CD14-positive monocyte (primary cell): ENCODE measurements at regions not wholly inside any gene's neighbourhood (a gene's known extent, or its start where the extent isn't known, plus 50 kb on each side); places are given as distances from the start of the nearest gene placed in this dataset.

Source experiments
- DNase-seq, 3 donors: peaks; one replicate each; pipeline ENCODE4 v3.0.0-alpha.2; 2011 to 2022
- H2AFZ ChIP-seq: 2 replicates; pipeline ENCODE4 v1.6.0; 2012; ENCODE audit warnings: mild to moderate bottlenecking, low read depth, low read length, inconsistent platforms; ENCODE audit not compliant: insufficient read depth, poor library complexity, severe bottlenecking
- H3K27ac ChIP-seq, 2 donors: 1 replicate in 1 of 2; 2 replicates in 1 of 2; pipeline ENCODE4 v1.5.1; 2012 to 2013; ENCODE audit warnings: low read length in 2 of 2, control low read depth in 1 of 2, inconsistent platforms in 1 of 2, low read depth in 1 of 2, mild to moderate bottlenecking in 1 of 2
- H3K27me3 ChIP-seq, 2 donors: one replicate each; pipeline versions ENCODE4 v1.6.0 to v1.6.1; 2011 to 2013; ENCODE audit warnings: low read length in 2 of 2; ENCODE audit not compliant: control insufficient read depth in 2 of 2, insufficient read depth in 2 of 2
- H3K36me3 ChIP-seq, 2 donors: replicated peaks in 1 of 2; 1 replicate in 1 of 2; 2 replicates in 1 of 2; pipeline versions ENCODE4 v1.5.1 to v1.6.1; 2012 to 2013; ENCODE audit warnings: low read length in 2 of 2, control low read depth in 1 of 2, inconsistent platforms in 1 of 2, mild to moderate bottlenecking in 1 of 2; ENCODE audit not compliant: insufficient read depth in 2 of 2, control insufficient read depth in 1 of 2
- H3K4me1 ChIP-seq, 2 donors: 1 replicate in 1 of 2; 2 replicates in 1 of 2; pipeline versions ENCODE4 v1.5.1 to v1.6.1; 2012 to 2013; ENCODE audit warnings: low read length in 2 of 2, control low read depth in 1 of 2, inconsistent platforms in 1 of 2, mild to moderate bottlenecking in 1 of 2, moderate library complexity in 1 of 2; ENCODE audit not compliant: insufficient read depth in 2 of 2, control insufficient read depth in 1 of 2
- H3K4me2 ChIP-seq: replicated peaks from 2 replicates; pipeline ENCODE3; 2012; ENCODE audit warnings: low read length, moderate library complexity, mild to moderate bottlenecking; ENCODE audit not compliant: poor library complexity, severe bottlenecking; ENCODE audit errors: extremely low read depth
- H3K4me3 ChIP-seq, 3 experiments: fragments of 200-600 bp in 1 of 3; sonication (generic) in 1 of 3; replicated peaks in 1 of 3; 1 replicate in 2 of 3; 2 replicates in 1 of 3; pipeline ENCODE4 v1.5.1; 2011 to 2013; ENCODE audit warnings: low read length in 3 of 3, mild to moderate bottlenecking in 3 of 3, control low read depth in 2 of 3, low read depth in 2 of 3, inconsistent platforms in 1 of 3, moderate library complexity in 1 of 3
- H3K79me2 ChIP-seq: 2 replicates; pipeline ENCODE4 v1.6.0; 2012; ENCODE audit warnings: mild to moderate bottlenecking, control low read depth, inconsistent platforms, low read length, moderate library complexity; ENCODE audit not compliant: insufficient read depth
- H3K9ac ChIP-seq: 2 replicates; pipeline ENCODE4 v1.6.0; 2017; ENCODE audit warnings: low read length, mild to moderate bottlenecking; ENCODE audit not compliant: insufficient read depth, poor library complexity, severe bottlenecking
- H3K9me3 ChIP-seq, 2 donors: replicated peaks in 1 of 2; 1 replicate in 1 of 2; 2 replicates in 1 of 2; pipeline versions ENCODE4 v1.5.1 to v1.6.1; 2012 to 2013; ENCODE audit warnings: low read length in 2 of 2, control low read depth in 1 of 2; ENCODE audit not compliant: control insufficient read depth in 1 of 2, insufficient read depth in 1 of 2
- H4K20me1 ChIP-seq: 2 replicates; pipeline ENCODE4 v1.6.0; 2012; ENCODE audit warnings: mild to moderate bottlenecking, low read length, control low read depth, moderate library complexity; ENCODE audit not compliant: insufficient read depth
- H3K27ac Mint-ChIP-seq, 7 donors: one replicate each; pipeline ENCODE4 v1.8.0; 2020; ENCODE audit warnings: mild to moderate bottlenecking in 7 of 7, mixed read lengths in 7 of 7, moderate library complexity in 6 of 7, inconsistent platforms in 2 of 7
- H3K27me3 Mint-ChIP-seq, 3 donors: one replicate each; pipeline ENCODE4 v1.8.0; 2021 to 2022; ENCODE audit warnings: low read depth in 3 of 3, mild to moderate bottlenecking in 3 of 3, mixed read lengths in 3 of 3, moderate library complexity in 3 of 3, inconsistent platforms in 1 of 3
- H3K36me3 Mint-ChIP-seq, 2 donors: one replicate each; pipeline ENCODE4 v1.8.0; 2020; ENCODE audit warnings: mixed read lengths in 2 of 2, inconsistent platforms in 1 of 2, mild to moderate bottlenecking in 1 of 2
- H3K4me1 Mint-ChIP-seq: one replicate; pipeline ENCODE4 v1.8.0; 2020; ENCODE audit warnings: mild to moderate bottlenecking, mixed read lengths
- H3K4me3 Mint-ChIP-seq, 2 donors: one replicate each; pipeline ENCODE4 v1.8.0; 2020; ENCODE audit warnings: mild to moderate bottlenecking in 2 of 2, mixed read lengths in 2 of 2, moderate library complexity in 1 of 2
- H3K9me3 Mint-ChIP-seq, 7 donors: one replicate each; pipeline ENCODE4 v1.8.0; 2020 to 2022; ENCODE audit warnings: mixed read lengths in 7 of 7, mild to moderate bottlenecking in 6 of 7, moderate library complexity in 6 of 7, inconsistent platforms in 2 of 7
- WGBS: methylation state at CpG from one replicate; pipeline ENCODE4 v1.1.5; 2013; ENCODE audit warnings: missing lambda C conversion rate; ENCODE audit not compliant: insufficient coverage; 5-methylcytosine and 5-hydroxymethylcytosine counted together
- intact Hi-C, 2 donors: fragments of 100-400 bp; cut with micrococcal nuclease; formaldehyde crosslinking; loops; one replicate each; pipeline versions ENCODE4 v1.15.0 to v1.15.1; 2023
- TF ChIP-seq, protein P1 (sequence below): fragments of 200-600 bp; IDR thresholded peaks from one replicate; pipeline ENCODE4 v1.8.0; 2022; ENCODE audit warnings: antibody characterized with exemption, mild to moderate bottlenecking

GRCh38 chr3:157912514-157913451, 193.4 kb downstream of the SHOX2 start:
- TF ChIP-seq, protein P1, sequence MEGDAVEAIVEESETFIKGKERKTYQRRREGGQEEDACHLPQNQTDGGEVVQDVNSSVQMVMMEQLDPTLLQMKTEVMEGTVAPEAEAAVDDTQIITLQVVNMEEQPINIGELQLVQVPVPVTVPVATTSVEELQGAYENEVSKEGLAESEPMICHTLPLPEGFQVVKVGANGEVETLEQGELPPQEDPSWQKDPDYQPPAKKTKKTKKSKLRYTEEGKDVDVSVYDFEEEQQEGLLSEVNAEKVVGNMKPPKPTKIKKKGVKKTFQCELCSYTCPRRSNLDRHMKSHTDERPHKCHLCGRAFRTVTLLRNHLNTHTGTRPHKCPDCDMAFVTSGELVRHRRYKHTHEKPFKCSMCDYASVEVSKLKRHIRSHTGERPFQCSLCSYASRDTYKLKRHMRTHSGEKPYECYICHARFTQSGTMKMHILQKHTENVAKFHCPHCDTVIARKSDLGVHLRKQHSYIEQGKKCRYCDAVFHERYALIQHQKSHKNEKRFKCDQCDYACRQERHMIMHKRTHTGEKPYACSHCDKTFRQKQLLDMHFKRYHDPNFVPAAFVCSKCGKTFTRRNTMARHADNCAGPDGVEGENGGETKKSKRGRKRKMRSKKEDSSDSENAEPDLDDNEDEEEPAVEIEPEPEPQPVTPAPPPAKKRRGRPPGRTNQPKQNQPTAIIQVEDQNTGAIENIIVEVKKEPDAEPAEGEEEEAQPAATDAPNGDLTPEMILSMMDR = no peak
- Histone ChIP-seq H4K20me1 (no peaks in the 10 kb centered on the region), H2AFZ (no peak overlapping the region), H3K36me3 (no peaks in the 10 kb centered on the region), H3K4me2 (no peak overlapping the region), H3K9ac (no peak overlapping the region), H3K27me3 (no peaks in the 10 kb centered on the region), H3K79me2 (no peaks in the 10 kb centered on the region), H3K9me3 (no peaks in the 10 kb centered on the region), H3K27ac (no peak overlapping the region), H3K4me3 (no peak overlapping the region), H3K4me1 (no peaks in the 10 kb centered on the region)
- WGBS = 75% methylated on average over 2 of the region's 5 CpGs
- Mint-ChIP-seq H3K36me3 (no peaks in the 10 kb centered on the region), H3K27me3 (peaks cover 0 to 1% (median 0%) of the 10 kb centered on the region in 3 donors), H3K4me3 (no peak overlapping the region), H3K27ac (no peak overlapping the region), H3K4me1 (no peaks in the 10 kb centered on the region), H3K9me3 (peaks cover 0 to 3% (median 2%) of the 10 kb centered on the region in 7 donors)
- intact Hi-C loops = no loop called here
- DNase-seq = no peak

GRCh38 chr3:157906627-157907026, 199.6 kb downstream of the SHOX2 start:
- Histone ChIP-seq H3K27me3 (no peaks in the 10 kb centered on the region), H3K36me3 (no peaks in the 10 kb centered on the region), H3K4me2 (no peak overlapping the region), H3K79me2 (no peaks in the 10 kb centered on the region), H3K4me1 (no peaks in the 10 kb centered on the region), H3K27ac (no peak overlapping the region), H4K20me1 (no peaks in the 10 kb centered on the region), H3K4me3 (no peak overlapping the region), H3K9ac (no peak overlapping the region), H2AFZ (no peak overlapping the region), H3K9me3 (peaks cover 4 to 6% of the 10 kb centered on the region in 2 donors)
- no peaks in the 10 kb centered on the region for H3K36me3 Mint-ChIP-seq
- no peaks in the 10 kb centered on the region for H3K4me1 Mint-ChIP-seq
- H3K27ac Mint-ChIP-seq = no peak overlapping the region
- intact Hi-C loops = no loop called here
- H3K27me3 Mint-ChIP-seq = peaks cover 0 to 5% (median 0%) of the 10 kb centered on the region in 3 donors
- no peak for DNase-seq
- H3K4me3 Mint-ChIP-seq = no peak overlapping the region
- TF ChIP-seq, protein P1 = no peak
- peaks cover 2 to 6% (median 3%) of the 10 kb centered on the region in 7 donors for H3K9me3 Mint-ChIP-seq
